Tibial nerve (tissue), 4 donors: ENCODE measurements at regions not wholly inside any gene's neighbourhood (a gene's known extent, or its start where the extent isn't known, plus 50 kb on each side); places are given as distances from the start of the nearest gene placed in this dataset.
"Not testable (repeated sequence)": the region's sequence is repeated elsewhere in the genome, so short reads cannot be mapped to it uniquely, and the experiment has no call there.

Experiments
- DNase-seq, 2 donors: peaks; one replicate each; pipeline ENCODE4 v3.0.0-alpha.2; 2019; ENCODE audit warnings: low spot score in 2 of 2
- H3K27ac ChIP-seq, 4 donors: fragments of 200-600 bp; sonication (generic) in 3 of 4; one replicate each; pipeline ENCODE4 v1.5.1; 2017 to 2019; ENCODE audit warnings: mild to moderate bottlenecking in 1 of 4
- H3K27me3 ChIP-seq, 2 donors: fragments of 200-600 bp; sonication (generic) in 1 of 2; one replicate each; pipeline versions ENCODE4 v1.5.1 to v1.6.0; 2017 to 2019
- H3K36me3 ChIP-seq, 3 donors: fragments of 200-600 bp; sonication (generic); one replicate each; pipeline ENCODE4 v1.5.1; 2018 to 2019
- H3K4me1 ChIP-seq, 4 donors: fragments of 200-600 bp; sonication (generic) in 3 of 4; one replicate each; pipeline ENCODE4 v1.5.1; 2017 to 2019
- H3K4me3 ChIP-seq, 4 donors: fragments of 200-600 bp; sonication (generic) in 3 of 4; one replicate each; pipeline ENCODE4 v1.5.1; 2017 to 2019; ENCODE audit warnings: mild to moderate bottlenecking in 1 of 4, moderate library complexity in 1 of 4
- H3K9me3 ChIP-seq, 4 donors: fragments of 200-600 bp; sonication (generic) in 3 of 4; one replicate each; pipeline ENCODE4 v1.5.1; 2017 to 2019
- EP300 ChIP-seq, 2 donors: sonication (generic); formaldehyde crosslinking; IDR thresholded peaks; one replicate each; pipeline ENCODE4 v1.6.1; 2017; ENCODE audit warnings: antibody characterized with exemption in 2 of 2, mild to moderate bottlenecking in 1 of 2
- POLR2A ChIP-seq, 2 donors: fragments of 450-650 bp; IDR thresholded peaks; one replicate each; pipeline ENCODE4 v1.6.1; 2017; ENCODE audit warnings: antibody characterized with exemption in 2 of 2, mild to moderate bottlenecking in 2 of 2, moderate library complexity in 2 of 2
- WGBS, 2 donors: methylation state at CpG; one replicate each; pipeline ENCODE4 v1.1.5; 2018; 5-methylcytosine and 5-hydroxymethylcytosine counted together
- TF ChIP-seq, protein P1 (sequence below), 5 experiments: fragments of 200-600 bp in 3 of 5; fragments of 450-650 bp in 2 of 5; sonication (generic) in 3 of 5; IDR thresholded peaks; one replicate each; pipeline ENCODE4 v1.5.1; 2016 to 2019; ENCODE audit warnings: antibody characterized with exemption in 5 of 5, mild to moderate bottlenecking in 3 of 5, moderate library complexity in 2 of 5

DNA sequence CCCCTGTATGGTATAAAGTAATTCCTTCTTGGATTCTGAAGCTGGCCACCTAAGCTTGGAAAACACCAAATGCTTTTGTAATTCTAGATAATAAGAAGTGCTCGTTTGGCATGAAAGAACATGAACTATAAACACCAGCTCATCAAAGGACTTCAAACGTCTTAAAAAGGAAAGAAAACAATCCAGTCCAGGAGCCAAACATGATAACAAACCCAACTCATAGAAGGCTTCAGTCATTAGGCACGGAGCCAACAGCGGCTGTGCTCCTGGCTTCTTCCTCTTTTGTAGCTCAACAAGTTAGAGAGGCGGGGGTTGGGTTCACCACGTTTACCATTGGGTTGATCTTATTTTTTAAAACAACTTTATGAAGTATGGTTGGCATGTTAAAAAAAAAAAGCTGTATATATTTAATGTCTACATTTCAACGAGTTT lies 56.4 kb upstream of the ECHDC3 start:
- DNase-seq, result peak; percentile 40 to 57
- Histone ChIP-seq H3K9me3 (no peaks in the 10 kb centered on the region), H3K27ac (peak overlapping the region in 3 of 4 donors; percentile 64 to 85 (median 84)), H3K4me1 (peaks cover 0 to 27% (median 11%) of the 10 kb centered on the region in 4 donors), H3K4me3 (peak overlapping the region in 1 of 4 donors; percentile 32), H3K27me3 (no peaks in the 10 kb centered on the region), H3K36me3 (no peaks in the 10 kb centered on the region)
- 24 to 33% methylated on average over 7 of the region's 7 CpGs for WGBS, 2 donors
- no peak for TF ChIP-seq POLR2A (IDR thresholded peaks at IDR 0.05)
- TF ChIP-seq, protein P1, sequence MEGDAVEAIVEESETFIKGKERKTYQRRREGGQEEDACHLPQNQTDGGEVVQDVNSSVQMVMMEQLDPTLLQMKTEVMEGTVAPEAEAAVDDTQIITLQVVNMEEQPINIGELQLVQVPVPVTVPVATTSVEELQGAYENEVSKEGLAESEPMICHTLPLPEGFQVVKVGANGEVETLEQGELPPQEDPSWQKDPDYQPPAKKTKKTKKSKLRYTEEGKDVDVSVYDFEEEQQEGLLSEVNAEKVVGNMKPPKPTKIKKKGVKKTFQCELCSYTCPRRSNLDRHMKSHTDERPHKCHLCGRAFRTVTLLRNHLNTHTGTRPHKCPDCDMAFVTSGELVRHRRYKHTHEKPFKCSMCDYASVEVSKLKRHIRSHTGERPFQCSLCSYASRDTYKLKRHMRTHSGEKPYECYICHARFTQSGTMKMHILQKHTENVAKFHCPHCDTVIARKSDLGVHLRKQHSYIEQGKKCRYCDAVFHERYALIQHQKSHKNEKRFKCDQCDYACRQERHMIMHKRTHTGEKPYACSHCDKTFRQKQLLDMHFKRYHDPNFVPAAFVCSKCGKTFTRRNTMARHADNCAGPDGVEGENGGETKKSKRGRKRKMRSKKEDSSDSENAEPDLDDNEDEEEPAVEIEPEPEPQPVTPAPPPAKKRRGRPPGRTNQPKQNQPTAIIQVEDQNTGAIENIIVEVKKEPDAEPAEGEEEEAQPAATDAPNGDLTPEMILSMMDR (IDR thresholded peaks at IDR 0.05), result no peak
- no peak for TF ChIP-seq EP300 (IDR thresholded peaks at IDR 0.05)

DNA sequence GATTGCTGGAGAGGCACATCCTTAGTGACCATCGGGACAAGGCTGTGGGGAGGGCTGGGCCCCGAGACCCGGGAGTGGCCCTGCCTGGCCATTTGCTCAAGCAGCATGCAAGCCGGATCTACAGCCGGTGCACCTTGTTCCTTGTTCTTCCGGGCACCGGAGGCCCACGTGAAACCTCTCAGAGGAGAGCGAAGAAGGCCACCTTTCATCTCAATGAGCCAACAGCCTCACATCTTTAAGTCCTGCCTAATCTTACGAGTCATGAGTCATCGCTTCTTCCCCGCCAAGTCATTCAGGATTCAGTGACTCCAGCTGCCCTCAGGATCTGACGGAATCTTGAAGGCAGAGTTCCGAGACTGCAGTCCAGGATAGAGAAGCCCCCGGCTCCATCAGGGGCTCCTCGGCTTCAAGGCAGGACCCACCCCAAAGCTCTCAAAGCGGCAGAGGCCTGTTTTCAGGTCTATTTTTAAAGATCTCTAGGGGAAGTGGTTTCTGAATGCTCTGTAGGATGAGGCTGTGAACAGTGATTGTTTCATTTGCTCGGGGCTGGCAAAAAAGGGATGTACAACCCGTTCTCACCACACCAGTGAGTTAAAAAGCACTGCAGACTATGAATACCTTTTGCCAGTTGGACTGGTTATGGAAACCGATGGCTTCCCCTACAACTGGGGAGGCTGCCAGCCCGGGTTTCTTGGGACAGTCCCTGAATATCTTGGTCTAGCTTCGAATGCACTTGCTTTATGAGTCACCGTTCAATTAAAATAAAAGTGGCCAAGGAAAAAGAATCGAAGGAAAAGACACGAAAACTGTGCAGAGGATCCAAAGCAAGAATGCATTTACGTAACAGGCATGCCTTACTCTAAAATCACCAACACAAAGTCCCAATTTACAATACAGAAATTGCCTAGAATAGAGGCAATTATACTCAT lies 57.2 kb upstream of the ECHDC3 start:
- peak in 1 of 2 donors; percentile 43 for DNase-seq
- Histone ChIP-seq H3K27ac (peak overlapping the region; percentile 52 to 85 (median 74)), H3K9me3 (no peaks in the 10 kb centered on the region), H3K4me3 (peak overlapping the region in 3 of 4 donors; percentile 21 to 42 (median 32)), H3K36me3 (no peaks in the 10 kb centered on the region), H3K27me3 (no peaks in the 10 kb centered on the region), H3K4me1 (peaks cover 0 to 27% (median 11%) of the 10 kb centered on the region in 4 donors)
- TF ChIP-seq POLR2A (IDR thresholded peaks at IDR 0.05) (no peak), EP300 (IDR thresholded peaks at IDR 0.05) (no peak)
- TF ChIP-seq, protein P1 (IDR thresholded peaks at IDR 0.05), result no peak
- WGBS, 2 donors, result 22 to 31% methylated on average over 26 of the region's 26 CpGs

GRCh38 chr10:11684341-11684716 lies 57.9 kb upstream of the ECHDC3 start:
- not testable (repeated sequence) for H3K36me3 ChIP-seq, H3K9me3 ChIP-seq, H3K27me3 ChIP-seq, DNase-seq
- Histone ChIP-seq H3K4me3 (peak overlapping the region in 2 of 4 donors; percentile 32 to 42), H3K4me1 (peaks cover 0 to 27% (median 11%) of the 10 kb centered on the region in 4 donors), H3K27ac (peak overlapping the region in 3 of 4 donors; percentile 64 to 85 (median 84))
- 77 to 84% methylated on average over 4 of the region's 4 CpGs for WGBS, 2 donors

GRCh38 chr10:11683529-11684320 lies 58.5 kb upstream of the ECHDC3 start:
- WGBS, 2 donors, result 88 to 92% methylated on average over 14 of the region's 14 CpGs
- Histone ChIP-seq H3K9me3 (no peaks in the 10 kb centered on the region), H3K4me3 (no peak overlapping the region), H3K27ac (peak overlapping the region in 1 of 4 donors; percentile 64), H3K27me3 (no peaks in the 10 kb centered on the region), H3K36me3 (no peaks in the 10 kb centered on the region), H3K4me1 (peaks cover 0 to 27% (median 11%) of the 10 kb centered on the region in 4 donors)
- TF ChIP-seq POLR2A (IDR thresholded peaks at IDR 0.05) (no peak), EP300 (IDR thresholded peaks at IDR 0.05) (no peak)
- TF ChIP-seq, protein P1 (IDR thresholded peaks at IDR 0.05), result no peak
- no peak for DNase-seq

DNA sequence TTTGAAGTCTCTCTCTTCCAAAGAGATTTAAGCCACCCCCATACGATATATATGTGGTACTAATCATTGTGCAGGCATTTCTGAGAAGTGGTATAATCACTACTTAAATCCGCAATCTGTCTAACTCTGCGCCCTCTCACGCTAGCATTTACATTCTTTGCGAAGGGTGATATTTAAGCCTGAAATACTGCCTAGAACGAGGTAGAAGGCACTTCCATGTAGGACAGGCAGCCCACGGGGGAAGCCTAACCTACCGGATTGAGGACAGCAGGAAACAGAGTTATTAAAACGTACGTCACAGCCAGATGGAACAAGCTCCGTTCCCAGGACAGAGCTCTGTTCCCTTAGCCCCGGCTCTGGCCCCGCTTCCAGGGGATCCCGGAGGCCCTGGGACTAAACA lies 59.3 kb upstream of the ECHDC3 start:
- WGBS, 2 donors, result 73 to 85% methylated on average over 14 of the region's 14 CpGs

More for the DNA sequence above, 59.3 kb upstream of the ECHDC3 start:
- H3K36me3 ChIP-seq, result no peaks in the 10 kb centered on the region
- TF ChIP-seq, protein P1 (IDR thresholded peaks at IDR 0.05), result no peak
- TF ChIP-seq EP300 (IDR thresholded peaks at IDR 0.05) (no peak), POLR2A (IDR thresholded peaks at IDR 0.05) (no peak)
- no peak for DNase-seq
- H3K4me1 ChIP-seq, result peaks cover 0 to 27% (median 11%) of the 10 kb centered on the region in 4 donors
- H3K4me3 ChIP-seq, result no peak overlapping the region
- no peaks in the 10 kb centered on the region for H3K9me3 ChIP-seq
- no peaks in the 10 kb centered on the region for H3K27me3 ChIP-seq
- peak overlapping the region in 1 of 4 donors; percentile 64 for H3K27ac ChIP-seq
